OCI-LY1 (cell line): ENCODE measurements at regions not wholly inside any gene's neighbourhood (a gene's known extent, or its start where the extent isn't known, plus 50 kb on each side); places are given as distances from the start of the nearest gene placed in this dataset.

ENCODE experiments used
- EZH2 ChIP-seq: fragments of 200-600 bp; sonication (generic), shearing (Covaris generic); IDR thresholded peaks from 2 replicates; pipeline ENCODE4 v1.8.0; 2017; ENCODE audit warnings: borderline replicate concordance, mixed run types, mild to moderate bottlenecking, antibody characterized with exemption, low read length, moderate library complexity, mixed read lengths
- TF ChIP-seq, protein P1 (sequence below): fragments of 200-600 bp; sonication (generic), shearing (Covaris generic); IDR thresholded peaks from 2 replicates; pipeline ENCODE4 v1.5.1; 2017; ENCODE audit warnings: mild to moderate bottlenecking, antibody characterized with exemption, low read length, moderate library complexity, mixed read lengths

DNA sequence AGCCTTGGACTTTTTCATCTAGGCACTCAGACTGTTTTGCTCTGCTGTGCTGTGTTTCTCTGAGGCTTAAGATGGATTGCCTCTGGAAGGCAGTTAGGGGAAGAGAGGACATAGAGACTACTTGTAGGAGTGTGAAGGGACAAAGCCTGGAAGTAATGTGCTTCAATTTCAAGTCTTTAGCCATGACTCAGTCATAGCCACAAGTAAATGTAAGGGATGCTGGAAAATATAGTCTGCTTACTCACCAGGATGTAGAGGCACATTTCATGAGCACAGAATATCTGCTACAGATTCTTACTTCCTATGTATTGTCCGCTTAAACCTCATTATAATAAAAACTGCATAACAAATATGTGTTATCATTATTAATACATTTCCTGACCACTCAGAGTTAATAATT lies 794.3 kb upstream of the NOVA1 start:
- TF ChIP-seq, protein P1, sequence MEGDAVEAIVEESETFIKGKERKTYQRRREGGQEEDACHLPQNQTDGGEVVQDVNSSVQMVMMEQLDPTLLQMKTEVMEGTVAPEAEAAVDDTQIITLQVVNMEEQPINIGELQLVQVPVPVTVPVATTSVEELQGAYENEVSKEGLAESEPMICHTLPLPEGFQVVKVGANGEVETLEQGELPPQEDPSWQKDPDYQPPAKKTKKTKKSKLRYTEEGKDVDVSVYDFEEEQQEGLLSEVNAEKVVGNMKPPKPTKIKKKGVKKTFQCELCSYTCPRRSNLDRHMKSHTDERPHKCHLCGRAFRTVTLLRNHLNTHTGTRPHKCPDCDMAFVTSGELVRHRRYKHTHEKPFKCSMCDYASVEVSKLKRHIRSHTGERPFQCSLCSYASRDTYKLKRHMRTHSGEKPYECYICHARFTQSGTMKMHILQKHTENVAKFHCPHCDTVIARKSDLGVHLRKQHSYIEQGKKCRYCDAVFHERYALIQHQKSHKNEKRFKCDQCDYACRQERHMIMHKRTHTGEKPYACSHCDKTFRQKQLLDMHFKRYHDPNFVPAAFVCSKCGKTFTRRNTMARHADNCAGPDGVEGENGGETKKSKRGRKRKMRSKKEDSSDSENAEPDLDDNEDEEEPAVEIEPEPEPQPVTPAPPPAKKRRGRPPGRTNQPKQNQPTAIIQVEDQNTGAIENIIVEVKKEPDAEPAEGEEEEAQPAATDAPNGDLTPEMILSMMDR: no peak
- no peak for TF ChIP-seq EZH2
